Stomach smooth muscle (tissue), 2 donors: ENCODE measurements at regions not wholly inside any gene's neighbourhood (a gene's known extent, or its start where the extent isn't known, plus 50 kb on each side); places are given as distances from the start of the nearest gene placed in this dataset.
"Not testable (repeated sequence)": the region's sequence is repeated elsewhere in the genome, so short reads cannot be mapped to it uniquely, and the experiment has no call there.

ENCODE experiments used
- H3K27ac ChIP-seq: one replicate; pipeline ENCODE4 v1.7.0; 2013; ENCODE audit warnings: mild to moderate bottlenecking, low read length, inconsistent platforms
- H3K27me3 ChIP-seq, 2 donors: one replicate each; pipeline ENCODE4 v1.7.0; 2013; ENCODE audit warnings: low read length in 2 of 2; ENCODE audit not compliant: insufficient read depth in 2 of 2, control insufficient read depth in 1 of 2
- H3K36me3 ChIP-seq, 2 donors: one replicate each; pipeline ENCODE4 v1.7.0; 2013; ENCODE audit warnings: low read length in 2 of 2; ENCODE audit not compliant: control insufficient read depth in 2 of 2, insufficient read depth in 2 of 2
- H3K4me1 ChIP-seq: one replicate; pipeline ENCODE4 v1.7.0; 2013; ENCODE audit warnings: low read length; ENCODE audit not compliant: control insufficient read depth, insufficient read depth
- H3K4me3 ChIP-seq, 2 donors: one replicate each; pipeline ENCODE4 v1.7.0; 2013; ENCODE audit warnings: low read length in 2 of 2
- H3K9ac ChIP-seq, 2 donors: one replicate each; pipeline ENCODE4 v1.7.0; 2013; ENCODE audit warnings: low read length in 2 of 2, mild to moderate bottlenecking in 1 of 2
- H3K9me3 ChIP-seq, 2 donors: one replicate each; pipeline ENCODE4 v1.7.0; 2013; ENCODE audit warnings: low read length in 2 of 2; ENCODE audit not compliant: control insufficient read depth in 2 of 2
- donor health status: healthy.
- donor health status: Pancreatic carcinoma.

GRCh38 chr4:127498366-127498765 lies 134.4 kb upstream of the INTU start:
- Histone ChIP-seq H3K4me1 (no peaks in the 10 kb centered on the region), H3K36me3 (no peaks in the 10 kb centered on the region), H3K27ac (no peak overlapping the region), H3K9me3 (no peaks in the 10 kb centered on the region), H3K9ac (no peak overlapping the region), H3K27me3 (no peaks in the 10 kb centered on the region), H3K4me3 (no peak overlapping the region)

GRCh38 chr4:127500242-127500641 lies 132.5 kb upstream of the INTU start:
- Histone ChIP-seq H3K9me3 (no peaks in the 10 kb centered on the region), H3K9ac (no peak overlapping the region), H3K36me3 (no peaks in the 10 kb centered on the region), H3K27ac (no peak overlapping the region), H3K4me1 (no peaks in the 10 kb centered on the region), H3K4me3 (no peak overlapping the region), H3K27me3 (no peaks in the 10 kb centered on the region)

GRCh38 chr4:127501103-127501502 lies 131.7 kb upstream of the INTU start:
- no peak overlapping the region for H3K9ac ChIP-seq
- no peaks in the 10 kb centered on the region for H3K27me3 ChIP-seq
- no peak overlapping the region for H3K4me3 ChIP-seq
- H3K36me3 ChIP-seq = no peaks in the 10 kb centered on the region
- no peak overlapping the region for H3K27ac ChIP-seq
- no peaks in the 10 kb centered on the region for H3K4me1 ChIP-seq
- H3K9me3 ChIP-seq = no peaks in the 10 kb centered on the region

GRCh38 chr4:127503111-127503510 lies 129.6 kb upstream of the INTU start:
- Histone ChIP-seq H3K27ac (no peak overlapping the region), H3K9ac (no peak overlapping the region), H3K4me3 (no peak overlapping the region), H3K27me3 (no peaks in the 10 kb centered on the region), H3K4me1 (no peaks in the 10 kb centered on the region), H3K36me3 (no peaks in the 10 kb centered on the region), H3K9me3 (no peaks in the 10 kb centered on the region)

GRCh38 chr4:127505203-127505602 lies 127.6 kb upstream of the INTU start:
- no peak overlapping the region for H3K27ac ChIP-seq
- H3K36me3 ChIP-seq = no peaks in the 10 kb centered on the region
- no peaks in the 10 kb centered on the region for H3K4me1 ChIP-seq

GRCh38 chr4:127506283-127506682 lies 126.5 kb upstream of the INTU start:
- H3K9me3 ChIP-seq = no peaks in the 10 kb centered on the region
- no peaks in the 10 kb centered on the region for H3K36me3 ChIP-seq
- no peak overlapping the region for H3K27ac ChIP-seq
- H3K4me1 ChIP-seq = no peaks in the 10 kb centered on the region
- no peaks in the 10 kb centered on the region for H3K27me3 ChIP-seq
- no peak overlapping the region for H3K4me3 ChIP-seq
- no peak overlapping the region for H3K9ac ChIP-seq

More at GRCh38 chr4:127505203-127505602, 127.6 kb upstream of the INTU start:
- H3K9me3 ChIP-seq = no peaks in the 10 kb centered on the region
- H3K9ac ChIP-seq = no peak overlapping the region
- no peaks in the 10 kb centered on the region for H3K27me3 ChIP-seq
- H3K4me3 ChIP-seq = no peak overlapping the region

- Histone ChIP-seq H3K9ac (no peak overlapping the region), H3K4me3 (no peak overlapping the region), H3K27ac (no peak overlapping the region), H3K9me3 (no peaks in the 10 kb centered on the region), H3K36me3 (no peaks in the 10 kb centered on the region), H3K4me1 (no peaks in the 10 kb centered on the region), H3K27me3 (no peaks in the 10 kb centered on the region)
These were observed 123.6 kb upstream of the INTU start for GRCh38 chr4:127509155-127509554.

- not testable (repeated sequence) for H3K36me3 ChIP-seq, H3K4me3 ChIP-seq, H3K4me1 ChIP-seq, H3K9me3 ChIP-seq, H3K27me3 ChIP-seq, H3K9ac ChIP-seq, H3K27ac ChIP-seq
These were observed 120.1 kb upstream of the INTU start for GRCh38 chr4:127512672-127513071.

GRCh38 chr4:127515259-127515658 lies 117.5 kb upstream of the INTU start:
- H3K9me3 ChIP-seq, H3K4me3 ChIP-seq, H3K36me3 ChIP-seq, H3K27me3 ChIP-seq, H3K27ac ChIP-seq, H3K9ac ChIP-seq, H3K4me1 ChIP-seq: not testable (repeated sequence)

- no peaks in the 10 kb centered on the region for H3K9me3 ChIP-seq
- H3K27me3 ChIP-seq = no peaks in the 10 kb centered on the region
- no peaks in the 10 kb centered on the region for H3K4me1 ChIP-seq
- H3K4me3 ChIP-seq = no peak overlapping the region
- H3K36me3 ChIP-seq = no peaks in the 10 kb centered on the region
- no peak overlapping the region for H3K9ac ChIP-seq
- no peak overlapping the region for H3K27ac ChIP-seq
These were observed 114.7 kb upstream of the INTU start for GRCh38 chr4:127518046-127518445.

- Histone ChIP-seq H3K4me3 (no peak overlapping the region), H3K27me3 (no peaks in the 10 kb centered on the region), H3K36me3 (no peaks in the 10 kb centered on the region), H3K9me3 (no peaks in the 10 kb centered on the region), H3K4me1 (no peaks in the 10 kb centered on the region), H3K9ac (no peak overlapping the region), H3K27ac (no peak overlapping the region)
These were observed 111.3 kb upstream of the INTU start for GRCh38 chr4:127521463-127521862.

- no peak overlapping the region for H3K27ac ChIP-seq
- H3K27me3 ChIP-seq = no peaks in the 10 kb centered on the region
- H3K4me1 ChIP-seq = no peaks in the 10 kb centered on the region
- no peak overlapping the region for H3K9ac ChIP-seq
- H3K4me3 ChIP-seq = no peak overlapping the region
- no peaks in the 10 kb centered on the region for H3K36me3 ChIP-seq
- no peaks in the 10 kb centered on the region for H3K9me3 ChIP-seq
These were observed 109.4 kb upstream of the INTU start for GRCh38 chr4:127523369-127523768.
